Common myeloid progenitor, CD34-positive (primary cell): ENCODE measurements at regions not wholly inside any gene's neighbourhood (a gene's known extent, or its start where the extent isn't known, plus 50 kb on each side); places are given as distances from the start of the nearest gene placed in this dataset.

ENCODE experiments used
- CTCF ChIA-PET: fragments of 350-600 bp; sonication (Branson Sonifier 250); formaldehyde crosslinking; loops from one replicate; lab custom pipeline; 2021; ENCODE audit warnings: antibody characterized with exemption; lab: Charles Lee
- POLR2A ChIA-PET: fragments of 350-600 bp; sonication (Branson Sonifier 250); formaldehyde crosslinking; loops from one replicate; lab custom pipeline; 2021; ENCODE audit warnings: antibody characterized with exemption; lab: Charles Lee
- DNase-seq, 3 donors: peaks; one replicate each; pipeline versions ENCODE4 v3.0.0 to v3.0.0-alpha.2; 2013
- H3K27ac ChIP-seq, 2 experiments: 1 replicate in 1 of 2; 2 replicates in 1 of 2; pipeline ENCODE4 v1.7.0; 2013; ENCODE audit warnings: inconsistent platforms in 2 of 2, low read length in 2 of 2, mild to moderate bottlenecking in 2 of 2, low read depth in 1 of 2, moderate library complexity in 1 of 2; ENCODE audit not compliant: severe bottlenecking in 2 of 2, insufficient read depth in 1 of 2, poor library complexity in 1 of 2
- H3K27me3 ChIP-seq, 5 experiments: replicated peaks in 2 of 5; 1 replicate in 3 of 5; 2 replicates in 2 of 5; pipeline versions ENCODE4 v1.6.1 to v1.7.0; 2013; ENCODE audit warnings: low read length in 4 of 5, mild to moderate bottlenecking in 2 of 5, moderate library complexity in 2 of 5, inconsistent platforms in 1 of 5; ENCODE audit not compliant: insufficient read depth in 5 of 5, control insufficient read depth in 4 of 5
- H3K36me3 ChIP-seq, 4 experiments: 1 replicate in 2 of 4; 2 replicates in 2 of 4; pipeline versions ENCODE4 v1.6.1 to v1.7.0; 2013; ENCODE audit warnings: low read length in 3 of 4, control low read depth in 1 of 4, mild to moderate bottlenecking in 1 of 4; ENCODE audit not compliant: control insufficient read depth in 4 of 4, insufficient read depth in 4 of 4
- H3K4me1 ChIP-seq, 4 experiments: 1 replicate in 3 of 4; 2 replicates in 1 of 4; pipeline versions ENCODE4 v1.6.1 to v1.7.1; 2013; ENCODE audit warnings: low read length in 3 of 4, mild to moderate bottlenecking in 3 of 4, control low read depth in 1 of 4, inconsistent platforms in 1 of 4, moderate library complexity in 1 of 4; ENCODE audit not compliant: control insufficient read depth in 4 of 4, insufficient read depth in 4 of 4; ENCODE audit errors: control extremely low read depth in 1 of 4
- H3K4me3 ChIP-seq, 7 experiments: 1 replicate in 4 of 7; 2 replicates in 3 of 7; pipeline versions ENCODE4 v1.5.1 to v1.7.0; 2013; ENCODE audit warnings: mild to moderate bottlenecking in 7 of 7, low read length in 6 of 7, moderate library complexity in 6 of 7, inconsistent platforms in 2 of 7, low read depth in 2 of 7, control low read depth in 1 of 7; ENCODE audit not compliant: insufficient read depth in 4 of 7, control insufficient read depth in 1 of 7; ENCODE audit errors: extremely low read depth in 1 of 7
- H3K9me3 ChIP-seq, 5 experiments: 1 replicate in 4 of 5; 2 replicates in 1 of 5; pipeline versions ENCODE4 v1.6.1 to v1.7.1; 2013; ENCODE audit warnings: low read length in 4 of 5, mild to moderate bottlenecking in 2 of 5, inconsistent platforms in 1 of 5, low read depth in 1 of 5, moderate library complexity in 1 of 5; ENCODE audit not compliant: control insufficient read depth in 4 of 5, insufficient read depth in 2 of 5; ENCODE audit errors: control extremely low read depth in 1 of 5
- WGBS: methylation state at CpG from one replicate; pipeline ENCODE4 v1.1.5; 2013; ENCODE audit not compliant: insufficient coverage; 5-methylcytosine and 5-hydroxymethylcytosine counted together

- ChIA-PET CTCF (no interaction called here), POLR2A (no interaction called here)
- H3K36me3 ChIP-seq = no peaks in the 10 kb centered on the region
- H3K27ac ChIP-seq = no peak overlapping the region
- no peaks in the 10 kb centered on the region for H3K27me3 ChIP-seq
- H3K4me3 ChIP-seq = no peak overlapping the region
- DNase-seq = no peak
- H3K4me1 ChIP-seq = no peaks in the 10 kb centered on the region
- WGBS = 86% methylated on average over 4 of the region's 7 CpGs
- no peaks in the 10 kb centered on the region for H3K9me3 ChIP-seq
Observed at GRCh38 chrX:145475725-145476124, 228.4 kb downstream of the SPANXN1 start.

- H3K36me3 ChIP-seq = no peaks in the 10 kb centered on the region
- H3K4me1 ChIP-seq = no peaks in the 10 kb centered on the region
- H3K4me3 ChIP-seq = no peak overlapping the region
- CTCF ChIA-PET = no interaction called here
- POLR2A ChIA-PET = no interaction called here
- H3K27ac ChIP-seq = no peak overlapping the region
- H3K27me3 ChIP-seq = no peaks in the 10 kb centered on the region
- DNase-seq = no peak
- no peaks in the 10 kb centered on the region for H3K9me3 ChIP-seq
Observed at GRCh38 chrX:145484740-145485139, 237.4 kb downstream of the SPANXN1 start.

- H3K27me3 ChIP-seq = no peaks in the 10 kb centered on the region
- no peak for DNase-seq
- H3K4me3 ChIP-seq = no peak overlapping the region
- ChIA-PET POLR2A (no interaction called here), CTCF (no interaction called here)
- H3K4me1 ChIP-seq = no peaks in the 10 kb centered on the region
- H3K9me3 ChIP-seq = no peaks in the 10 kb centered on the region
- 72% methylated on average over 3 of the region's 4 CpGs for WGBS
- no peak overlapping the region for H3K27ac ChIP-seq
- no peaks in the 10 kb centered on the region for H3K36me3 ChIP-seq
Observed at GRCh38 chrX:145502670-145503069, 255.4 kb downstream of the SPANXN1 start.

- no CpG with 5 or more reads among the region's 5 CpGs for WGBS
- no peak overlapping the region for H3K4me3 ChIP-seq
- POLR2A ChIA-PET = no interaction called here
- no peaks in the 10 kb centered on the region for H3K4me1 ChIP-seq
- CTCF ChIA-PET = no interaction called here
- H3K9me3 ChIP-seq = no peaks in the 10 kb centered on the region
- H3K27me3 ChIP-seq = no peaks in the 10 kb centered on the region
- no peaks in the 10 kb centered on the region for H3K36me3 ChIP-seq
- no peak overlapping the region for H3K27ac ChIP-seq
- DNase-seq = no peak
Observed at GRCh38 chrX:145506214-145506613, 258.9 kb downstream of the SPANXN1 start.

GRCh38 chrX:145524931-145525330 is 277.6 kb downstream of the SPANXN1 start:
- WGBS = 91% methylated on average over 5 of the region's 5 CpGs
- Histone ChIP-seq H3K36me3 (no peaks in the 10 kb centered on the region), H3K4me3 (no peak overlapping the region), H3K4me1 (no peaks in the 10 kb centered on the region), H3K27me3 (no peaks in the 10 kb centered on the region), H3K9me3 (no peaks in the 10 kb centered on the region), H3K27ac (no peak overlapping the region)
- POLR2A ChIA-PET = no interaction called here
- DNase-seq = no peak
- CTCF ChIA-PET = no interaction called here

- Histone ChIP-seq H3K27me3 (no peaks in the 10 kb centered on the region), H3K4me1 (no peaks in the 10 kb centered on the region), H3K27ac (no peak overlapping the region), H3K36me3 (no peaks in the 10 kb centered on the region), H3K9me3 (no peaks in the 10 kb centered on the region), H3K4me3 (no peak overlapping the region)
- 0% methylated on average over 1 of the region's 4 CpGs for WGBS
- DNase-seq = no peak
- CTCF ChIA-PET = no interaction called here
- POLR2A ChIA-PET = no interaction called here
Observed at GRCh38 chrX:145532176-145532780, 285.0 kb downstream of the SPANXN1 start.

GRCh38 chrX:145533534-145533933 is 284.1 kb upstream of the SLITRK2 start:
- ChIA-PET POLR2A (no interaction called here), CTCF (no interaction called here)
- H3K27me3 ChIP-seq = no peaks in the 10 kb centered on the region
- no peaks in the 10 kb centered on the region for H3K9me3 ChIP-seq
- 100% methylated on average over 2 of the region's 3 CpGs for WGBS
- H3K4me3 ChIP-seq = no peak overlapping the region
- no peak for DNase-seq
- no peak overlapping the region for H3K27ac ChIP-seq
- H3K36me3 ChIP-seq = no peaks in the 10 kb centered on the region
- no peaks in the 10 kb centered on the region for H3K4me1 ChIP-seq
